Right lobe of liver (tissue), 6 donors: ENCODE measurements at regions not wholly inside any gene's neighbourhood (a gene's known extent, or its start where the extent isn't known, plus 50 kb on each side); places are given as distances from the start of the nearest gene placed in this dataset.
A peak's percentile ranks its signal among the peaks of the same experiment; 100 is the strongest.

ENCODE experiments used
- ATAC-seq, 4 donors: fragments of 200-7000 bp; cut with Tn5 transposase; one replicate each; pipeline ENCODE4 v1.9.1; 2020; ENCODE audit warnings: mild to moderate bottlenecking in 4 of 4, moderate library complexity in 4 of 4
- DNase-seq, 3 donors: peaks; one replicate each; pipeline ENCODE4 v3.0.0-alpha.2; 2020
- H3K27ac ChIP-seq, 3 donors: fragments of 200-600 bp; one replicate each; pipeline ENCODE4 v1.8.0; 2022
- H3K27me3 ChIP-seq, 2 donors: fragments of 200-600 bp; one replicate each; pipeline ENCODE4 v1.8.0; 2022
- H3K36me3 ChIP-seq, 4 donors: fragments of 200-600 bp; sonication (generic) in 1 of 4; one replicate each; pipeline versions ENCODE4 v1.5.1 to v1.8.0; 2017 to 2022; ENCODE audit warnings: control low read depth in 1 of 4
- H3K4me1 ChIP-seq, 4 donors: fragments of 200-600 bp; sonication (generic) in 1 of 4; one replicate each; pipeline versions ENCODE4 v1.5.1 to v1.8.0; 2017 to 2022; ENCODE audit warnings: control low read depth in 1 of 4
- H3K4me3 ChIP-seq, 3 donors: fragments of 200-600 bp; one replicate each; pipeline ENCODE4 v1.8.0; 2022
- H3K9me3 ChIP-seq, 4 donors: fragments of 200-600 bp; sonication (generic) in 1 of 4; one replicate each; pipeline versions ENCODE4 v1.5.1 to v1.8.0; 2017 to 2022; ENCODE audit warnings: control low read depth in 1 of 4
- CTCF ChIP-seq, 4 donors: fragments of 200-600 bp in 3 of 4; fragments of 450-650 bp in 1 of 4; IDR thresholded peaks; one replicate each; pipeline versions ENCODE4 v1.5.1 to v1.8.0; 2016 to 2022; ENCODE audit warnings: antibody characterized with exemption in 4 of 4, mild to moderate bottlenecking in 2 of 4
- POLR2A ChIP-seq: fragments of 450-650 bp; IDR thresholded peaks from one replicate; pipeline ENCODE4 v1.6.1; 2017; ENCODE audit warnings: antibody characterized with exemption, mild to moderate bottlenecking
- WGBS: methylation state at CpG from one replicate; pipeline ENCODE4 v1.1.6; 2018; ENCODE audit warnings: low coverage, low lambda C conversion rate; ENCODE audit not compliant: insufficient coverage; ENCODE audit errors: missing lambda C conversion rate; 5-methylcytosine and 5-hydroxymethylcytosine counted together
- intact Hi-C, 2 donors: fragments of 100-400 bp; cut with DNase I; formaldehyde crosslinking; loops; one replicate each; pipeline versions ENCODE4 v1.11.2 to v1.14.1; 2022
- donor health status: DM: no; HTN: yes; CAD: no.
- donor health status: DM: no; HTN: no; CAD: no.
- donor health status: DM: no; HTN: no; CAD: no.
- donor health status: DM: no; HTN: yes; CAD: no.
- donor health status: DM: no; HTN: yes; CAD: no.

GRCh38 chr10:123446449-123447156 lies 219.6 kb upstream of the GPR26 start:
- no peak overlapping the region for H3K27ac ChIP-seq
- no peaks in the 10 kb centered on the region for H3K36me3 ChIP-seq
- DNase-seq, result no peak
- peak in 1 of 4 donors; percentile 10 for ATAC-seq
- TF ChIP-seq CTCF (IDR thresholded peaks at IDR 0.05) (no peak), POLR2A (no peak)
- no peaks in the 10 kb centered on the region for H3K9me3 ChIP-seq
- H3K4me3 ChIP-seq, result no peak overlapping the region
- intact Hi-C loops, result no loop called here
- no peaks in the 10 kb centered on the region for H3K4me1 ChIP-seq
- no peaks in the 10 kb centered on the region for H3K27me3 ChIP-seq
- 57% methylated on average over 3 of the region's 10 CpGs for WGBS

GRCh38 chr10:123449234-123449962 lies 216.8 kb upstream of the GPR26 start:
- no peak overlapping the region for H3K4me3 ChIP-seq
- no peak overlapping the region for H3K27ac ChIP-seq
- no peak for DNase-seq
- 80% methylated on average over 1 of the region's 7 CpGs for WGBS
- TF ChIP-seq POLR2A, result no peak
- no peaks in the 10 kb centered on the region for H3K4me1 ChIP-seq
- H3K9me3 ChIP-seq, result no peaks in the 10 kb centered on the region
- no peak for ATAC-seq
- intact Hi-C loops, result no loop called here
- H3K27me3 ChIP-seq, result no peaks in the 10 kb centered on the region
- H3K36me3 ChIP-seq, result no peaks in the 10 kb centered on the region

DNA sequence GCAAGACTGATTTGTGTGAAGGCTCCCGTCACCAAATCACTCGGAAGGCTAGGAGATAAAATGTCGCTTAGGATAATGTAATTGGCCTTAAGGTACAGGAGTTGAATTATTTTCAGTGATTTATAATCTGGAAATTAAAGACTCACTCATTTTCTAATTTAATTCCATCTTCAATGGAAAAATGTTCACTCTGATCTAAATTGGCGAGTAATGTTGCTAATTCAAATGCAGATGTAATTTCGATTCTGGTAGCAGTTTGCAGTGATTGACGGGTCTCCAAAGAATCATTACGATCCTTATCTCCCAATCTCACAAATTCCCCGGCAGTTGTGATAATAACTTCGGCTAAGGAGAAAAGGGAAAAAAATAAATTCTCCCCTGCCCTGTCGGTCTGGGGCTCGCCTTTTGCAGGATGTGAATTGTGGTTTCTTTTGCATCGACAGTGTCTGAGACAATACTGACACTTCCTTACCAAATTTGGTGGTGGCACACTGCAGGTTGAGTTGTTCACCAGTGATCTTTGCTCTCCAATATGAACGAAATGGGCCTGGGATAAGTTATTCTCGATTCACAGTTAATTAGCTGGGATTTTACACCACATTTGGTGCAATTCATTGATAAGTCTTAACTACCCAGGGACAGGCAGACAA lies 215.1 kb upstream of the GPR26 start:
- no peaks in the 10 kb centered on the region for H3K36me3 ChIP-seq

DNA sequence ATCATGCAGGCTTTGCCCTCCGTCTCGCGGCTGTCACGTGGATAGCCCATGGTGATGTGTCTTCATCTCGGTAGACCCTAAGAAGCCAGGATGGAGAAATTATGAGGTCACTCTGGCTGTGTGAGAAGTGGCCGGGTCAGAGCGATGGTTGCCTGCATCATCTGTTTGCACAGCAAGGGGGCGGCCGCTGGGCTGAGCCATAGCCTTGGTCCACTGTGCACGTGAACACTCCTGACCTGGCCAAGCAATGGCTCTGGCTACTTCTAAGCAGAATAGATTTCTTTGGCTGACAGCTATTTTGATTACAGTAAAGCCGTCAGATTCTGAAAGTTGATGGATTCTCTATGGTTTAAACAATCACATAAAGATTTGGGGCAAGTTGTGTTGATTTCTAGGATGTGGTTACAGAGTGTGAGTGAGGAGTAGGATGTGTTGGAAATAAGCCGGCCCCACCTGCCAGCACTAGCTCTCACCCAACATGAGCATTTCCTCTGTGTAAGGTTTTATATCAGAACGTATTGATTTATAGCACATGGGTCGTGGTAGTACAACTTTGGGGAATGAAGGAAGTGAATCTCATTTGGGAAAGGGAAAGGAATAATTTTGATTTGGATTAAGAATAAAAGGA lies 214.4 kb upstream of the GPR26 start:
- no peaks in the 10 kb centered on the region for H3K36me3 ChIP-seq
- H3K9me3 ChIP-seq, result no peaks in the 10 kb centered on the region
- no peak overlapping the region for H3K27ac ChIP-seq
- H3K27me3 ChIP-seq, result no peaks in the 10 kb centered on the region
- H3K4me1 ChIP-seq, result no peaks in the 10 kb centered on the region
- 43% methylated on average over 8 of the region's 14 CpGs for WGBS
- H3K4me3 ChIP-seq, result no peak overlapping the region
- TF ChIP-seq POLR2A, result no peak
- TF ChIP-seq CTCF (IDR thresholded peaks at IDR 0.05), result peak in 1 of 4 donors; percentile 20
- intact Hi-C loops, result no loop called here
- ATAC-seq (peak; percentile 42 to 85 (median 74)), DNase-seq (peak in 1 of 3 donors; percentile 45)

More for the DNA sequence above, 215.1 kb upstream of the GPR26 start:
- WGBS, result 60% methylated on average over 14 of the region's 14 CpGs
- Histone ChIP-seq H3K4me1 (no peaks in the 10 kb centered on the region), H3K27me3 (no peaks in the 10 kb centered on the region), H3K9me3 (no peaks in the 10 kb centered on the region), H3K4me3 (no peak overlapping the region), H3K27ac (no peak overlapping the region)
- ATAC-seq, result no peak
- TF ChIP-seq POLR2A (no peak), CTCF (IDR thresholded peaks at IDR 0.05) (no peak)
- no peak for DNase-seq
- intact Hi-C loops, result no loop called here
